Tibial nerve (tissue), 4 donors: ENCODE measurements at regions not wholly inside any gene's neighbourhood (a gene's known extent, or its start where the extent isn't known, plus 50 kb on each side); places are given as distances from the start of the nearest gene placed in this dataset.

Experiments used
- DNase-seq, 2 donors: peaks; one replicate each; pipeline ENCODE4 v3.0.0-alpha.2; 2019; ENCODE audit warnings: low spot score in 2 of 2
- H3K27ac ChIP-seq, 4 donors: fragments of 200-600 bp; sonication (generic) in 3 of 4; one replicate each; pipeline ENCODE4 v1.5.1; 2017 to 2019; ENCODE audit warnings: mild to moderate bottlenecking in 1 of 4
- H3K27me3 ChIP-seq, 2 donors: fragments of 200-600 bp; sonication (generic) in 1 of 2; one replicate each; pipeline versions ENCODE4 v1.5.1 to v1.6.0; 2017 to 2019
- H3K36me3 ChIP-seq, 3 donors: fragments of 200-600 bp; sonication (generic); one replicate each; pipeline ENCODE4 v1.5.1; 2018 to 2019
- H3K4me1 ChIP-seq, 4 donors: fragments of 200-600 bp; sonication (generic) in 3 of 4; one replicate each; pipeline ENCODE4 v1.5.1; 2017 to 2019
- H3K4me3 ChIP-seq, 4 donors: fragments of 200-600 bp; sonication (generic) in 3 of 4; one replicate each; pipeline ENCODE4 v1.5.1; 2017 to 2019; ENCODE audit warnings: mild to moderate bottlenecking in 1 of 4, moderate library complexity in 1 of 4
- H3K9me3 ChIP-seq, 4 donors: fragments of 200-600 bp; sonication (generic) in 3 of 4; one replicate each; pipeline ENCODE4 v1.5.1; 2017 to 2019
- EP300 ChIP-seq, 2 donors: sonication (generic); formaldehyde crosslinking; IDR thresholded peaks; one replicate each; pipeline ENCODE4 v1.6.1; 2017; ENCODE audit warnings: antibody characterized with exemption in 2 of 2, mild to moderate bottlenecking in 1 of 2
- POLR2A ChIP-seq, 2 donors: fragments of 450-650 bp; IDR thresholded peaks; one replicate each; pipeline ENCODE4 v1.6.1; 2017; ENCODE audit warnings: antibody characterized with exemption in 2 of 2, mild to moderate bottlenecking in 2 of 2, moderate library complexity in 2 of 2
- WGBS, 2 donors: methylation state at CpG; one replicate each; pipeline ENCODE4 v1.1.5; 2018; 5-methylcytosine and 5-hydroxymethylcytosine counted together
- TF ChIP-seq, protein P1 (sequence below), 5 experiments: fragments of 200-600 bp in 3 of 5; fragments of 450-650 bp in 2 of 5; sonication (generic) in 3 of 5; IDR thresholded peaks; one replicate each; pipeline ENCODE4 v1.5.1; 2016 to 2019; ENCODE audit warnings: antibody characterized with exemption in 5 of 5, mild to moderate bottlenecking in 3 of 5, moderate library complexity in 2 of 5

DNA sequence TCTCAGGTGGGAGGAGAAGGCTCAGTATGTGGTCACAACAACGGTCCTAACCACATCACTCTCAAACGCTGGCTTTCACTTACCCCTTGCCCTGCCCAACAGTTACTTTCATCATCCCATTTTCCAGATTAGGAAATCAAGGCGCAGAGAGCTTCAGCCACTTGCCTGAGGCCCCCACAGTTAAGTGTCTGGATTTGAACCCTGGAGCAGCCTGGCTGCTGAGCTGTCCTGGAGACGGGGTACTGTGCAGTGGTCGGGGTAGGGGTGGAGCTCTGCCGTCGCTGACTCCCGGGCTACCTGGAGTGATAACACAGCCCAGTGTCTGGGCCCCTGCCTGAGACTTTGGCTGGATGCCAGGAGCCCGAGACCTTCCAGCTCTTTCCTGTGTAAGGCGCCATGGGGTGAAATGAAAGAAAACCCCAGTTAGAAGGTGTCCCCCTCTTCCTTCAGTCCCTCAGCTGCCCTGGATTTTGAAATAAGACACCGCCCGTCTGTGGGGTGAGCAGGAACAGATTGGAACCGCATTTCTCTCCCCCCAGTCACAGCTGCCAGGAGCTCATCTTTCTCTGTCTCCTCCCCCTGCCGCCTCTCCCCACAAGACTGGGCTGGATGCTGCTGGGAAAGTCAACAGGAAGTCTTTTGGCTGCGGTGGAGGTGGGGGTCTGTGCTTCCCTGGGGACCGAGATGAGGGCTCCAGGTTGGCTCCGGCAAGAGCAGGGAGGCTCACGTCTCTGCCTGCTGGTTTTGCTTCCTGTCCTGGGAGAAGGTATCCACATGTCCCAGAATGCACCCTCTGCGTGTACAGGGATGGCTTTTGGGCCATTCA lies 280.2 kb downstream of the SEC14L1 start:
- Histone ChIP-seq H3K9me3 (no peaks in the 10 kb centered on the region), H3K4me1 (peaks cover 0 to 84% (median 59%) of the 10 kb centered on the region in 4 donors), H3K27me3 (no peaks in the 10 kb centered on the region), H3K4me3 (no peak overlapping the region), H3K27ac (peak overlapping the region in 3 of 4 donors; percentile 74 to 97 (median 94)), H3K36me3 (peaks cover 0 to 11% (median 0%) of the 10 kb centered on the region in 3 donors)
- 37 to 39% methylated on average over 19 of the region's 19 CpGs for WGBS, 2 donors
- DNase-seq, result no peak
- no peak for TF ChIP-seq POLR2A (IDR thresholded peaks at IDR 0.05)
- TF ChIP-seq EP300 (IDR thresholded peaks at IDR 0.05), result peak in 1 of 2 donors; percentile 33

- no peaks in the 10 kb centered on the region for H3K9me3 ChIP-seq
- H3K4me3 ChIP-seq, result no peak overlapping the region
- TF ChIP-seq, protein P1, sequence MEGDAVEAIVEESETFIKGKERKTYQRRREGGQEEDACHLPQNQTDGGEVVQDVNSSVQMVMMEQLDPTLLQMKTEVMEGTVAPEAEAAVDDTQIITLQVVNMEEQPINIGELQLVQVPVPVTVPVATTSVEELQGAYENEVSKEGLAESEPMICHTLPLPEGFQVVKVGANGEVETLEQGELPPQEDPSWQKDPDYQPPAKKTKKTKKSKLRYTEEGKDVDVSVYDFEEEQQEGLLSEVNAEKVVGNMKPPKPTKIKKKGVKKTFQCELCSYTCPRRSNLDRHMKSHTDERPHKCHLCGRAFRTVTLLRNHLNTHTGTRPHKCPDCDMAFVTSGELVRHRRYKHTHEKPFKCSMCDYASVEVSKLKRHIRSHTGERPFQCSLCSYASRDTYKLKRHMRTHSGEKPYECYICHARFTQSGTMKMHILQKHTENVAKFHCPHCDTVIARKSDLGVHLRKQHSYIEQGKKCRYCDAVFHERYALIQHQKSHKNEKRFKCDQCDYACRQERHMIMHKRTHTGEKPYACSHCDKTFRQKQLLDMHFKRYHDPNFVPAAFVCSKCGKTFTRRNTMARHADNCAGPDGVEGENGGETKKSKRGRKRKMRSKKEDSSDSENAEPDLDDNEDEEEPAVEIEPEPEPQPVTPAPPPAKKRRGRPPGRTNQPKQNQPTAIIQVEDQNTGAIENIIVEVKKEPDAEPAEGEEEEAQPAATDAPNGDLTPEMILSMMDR (IDR thresholded peaks at IDR 0.05), result no peak
- TF ChIP-seq POLR2A (IDR thresholded peaks at IDR 0.05) (no peak), EP300 (IDR thresholded peaks at IDR 0.05) (no peak)
- 65 to 71% methylated on average over 13 of the region's 13 CpGs for WGBS, 2 donors
- H3K27ac ChIP-seq, result peak overlapping the region in 3 of 4 donors; percentile 74 to 97 (median 94)
- H3K36me3 ChIP-seq, result peaks cover 0 to 8% (median 0%) of the 10 kb centered on the region in 3 donors
- DNase-seq, result no peak
- peaks cover 0 to 84% (median 65%) of the 10 kb centered on the region in 4 donors for H3K4me1 ChIP-seq
- H3K27me3 ChIP-seq, result no peaks in the 10 kb centered on the region
Measured at GRCh38 chr17:77421630-77421972, 280.8 kb downstream of the SEC14L1 start.

DNA sequence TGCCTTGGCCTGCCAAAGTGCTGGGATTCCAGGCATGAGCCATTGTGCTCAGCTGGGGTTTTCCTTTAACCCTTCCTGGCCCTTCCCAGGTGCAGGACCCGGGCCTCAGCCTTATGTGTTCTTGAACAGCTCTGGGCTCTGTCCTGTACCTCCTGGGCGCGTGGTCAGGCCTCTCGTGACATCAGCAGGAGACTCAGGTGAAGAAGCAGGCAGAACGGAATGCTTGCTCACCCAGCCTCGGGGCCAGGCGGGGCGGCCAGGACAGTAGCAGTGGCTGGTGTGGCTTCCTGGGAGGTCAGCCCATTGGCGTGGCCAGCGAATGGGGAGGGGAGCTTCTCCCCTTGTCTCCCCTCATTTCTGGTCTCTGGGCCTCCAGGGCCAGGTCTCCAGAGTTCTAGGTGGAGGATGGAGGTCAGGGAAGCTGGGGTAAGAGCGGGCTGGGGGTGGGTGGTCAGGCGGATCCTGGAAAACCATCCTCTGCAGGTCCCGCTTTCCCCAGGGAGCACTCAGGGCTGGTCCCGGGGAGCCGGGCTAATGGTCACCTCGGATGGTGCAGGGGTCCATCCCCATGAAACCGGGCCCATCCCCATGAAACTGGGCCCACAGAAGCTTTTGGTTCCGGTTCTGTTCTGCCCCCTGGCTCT lies 281.5 kb downstream of the SEC14L1 start:
- DNase-seq, result no peak
- peaks cover 0 to 5% (median 0%) of the 10 kb centered on the region in 3 donors for H3K36me3 ChIP-seq
- H3K9me3 ChIP-seq, result no peaks in the 10 kb centered on the region
- peak overlapping the region; percentile 74 to 97 (median 92) for H3K27ac ChIP-seq
- peaks cover 0 to 86% (median 71%) of the 10 kb centered on the region in 4 donors for H3K4me1 ChIP-seq
- 75 to 76% methylated on average over 16 to 18 of the region's 18 CpGs for WGBS, 2 donors
- H3K4me3 ChIP-seq, result no peak overlapping the region
- H3K27me3 ChIP-seq, result no peaks in the 10 kb centered on the region
- TF ChIP-seq, protein P1 (IDR thresholded peaks at IDR 0.05), result no peak
- TF ChIP-seq EP300 (IDR thresholded peaks at IDR 0.05) (no peak), POLR2A (IDR thresholded peaks at IDR 0.05) (no peak)

GRCh38 chr17:77422748-77423113 lies 282.0 kb downstream of the SEC14L1 start:
- Histone ChIP-seq H3K27me3 (no peaks in the 10 kb centered on the region), H3K36me3 (peaks cover 0 to 5% (median 0%) of the 10 kb centered on the region in 3 donors), H3K4me3 (no peak overlapping the region), H3K27ac (peak overlapping the region; percentile 74 to 97 (median 92)), H3K4me1 (peaks cover 0 to 91% (median 76%) of the 10 kb centered on the region in 4 donors), H3K9me3 (no peaks in the 10 kb centered on the region)
- TF ChIP-seq EP300 (IDR thresholded peaks at IDR 0.05), result no peak
- TF ChIP-seq POLR2A (IDR thresholded peaks at IDR 0.05), result no peak
- TF ChIP-seq, protein P1 (IDR thresholded peaks at IDR 0.05), result no peak
- WGBS, 2 donors, result 82 to 85% methylated on average over 4 of the region's 4 CpGs
- DNase-seq, result no peak

GRCh38 chr17:77423589-77424451 lies 283.1 kb downstream of the SEC14L1 start:
- TF ChIP-seq, protein P1 (IDR thresholded peaks at IDR 0.05), result peak in 1 of 5 experiments; percentile 13
- TF ChIP-seq EP300 (IDR thresholded peaks at IDR 0.05), result peak; percentile 69 to 95
- no peak for TF ChIP-seq POLR2A (IDR thresholded peaks at IDR 0.05)
- Histone ChIP-seq H3K9me3 (no peaks in the 10 kb centered on the region), H3K4me3 (no peak overlapping the region), H3K27me3 (no peaks in the 10 kb centered on the region), H3K27ac (peak overlapping the region; percentile 74 to 97 (median 92)), H3K4me1 (peaks cover 0 to 100% (median 87%) of the 10 kb centered on the region in 4 donors), H3K36me3 (no peaks in the 10 kb centered on the region)
- 36 to 49% methylated on average over 30 to 31 of the region's 31 CpGs for WGBS, 2 donors
- DNase-seq, result peak; percentile 83 to 88
